Neural cell (in vitro differentiated cells): ENCODE measurements at regions not wholly inside any gene's neighbourhood (a gene's known extent, or its start where the extent isn't known, plus 50 kb on each side); places are given as distances from the start of the nearest gene placed in this dataset.

Experiments used
- CTCF ChIP-seq: fragments of 450-650 bp; IDR thresholded peaks from 2 replicates; pipeline ENCODE4 v1.5.1; 2014; ENCODE audit warnings: antibody characterized with exemption, mild to moderate bottlenecking, moderate library complexity; ENCODE audit not compliant: poor library complexity, severe bottlenecking
- EP300 ChIP-seq: fragments of 450-650 bp; conservative IDR thresholded peaks from 2 replicates; pipeline ENCODE4 v1.6.1; 2014; ENCODE audit warnings: antibody characterized with exemption, mild to moderate bottlenecking, moderate library complexity; ENCODE audit not compliant: poor library complexity, severe bottlenecking
- EZH2 ChIP-seq: fragments of 200-600, 300-800 bp; shearing (Covaris generic), sonication (generic); IDR thresholded peaks from 2 replicates; pipeline ENCODE4 v1.6.1; 2014; ENCODE audit warnings: antibody characterized with exemption, low read length, borderline replicate concordance, mild to moderate bottlenecking; ENCODE audit not compliant: insufficient read depth, poor library complexity, severe bottlenecking
- MXI1 ChIP-seq: fragments of 450-650 bp; conservative IDR thresholded peaks from 2 replicates; pipeline ENCODE4 v1.6.1; 2014; ENCODE audit warnings: antibody characterized with exemption, mild to moderate bottlenecking; ENCODE audit not compliant: poor library complexity, severe bottlenecking
- POLR2AphosphoS5 ChIP-seq: IDR thresholded peaks from 2 replicates; pipeline ENCODE4 v1.6.1; 2012
- RAD21 ChIP-seq: fragments of 450-650 bp; conservative IDR thresholded peaks from 2 replicates; pipeline ENCODE4 v1.6.1; 2014; ENCODE audit warnings: antibody characterized with exemption, mild to moderate bottlenecking, moderate library complexity
- REST ChIP-seq: IDR thresholded peaks from 2 replicates; pipeline ENCODE4 v1.6.1; 2012; ENCODE audit warnings: borderline replicate concordance
- SMC3 ChIP-seq: fragments of 450-650 bp; conservative IDR thresholded peaks from 2 replicates; pipeline ENCODE4 v1.6.1; 2014; ENCODE audit warnings: antibody characterized with exemption, mild to moderate bottlenecking, moderate library complexity; ENCODE audit not compliant: poor library complexity
- TAF1 ChIP-seq: IDR thresholded peaks from 2 replicates; pipeline ENCODE4 v1.6.1; 2012; ENCODE audit warnings: low read depth

- TF ChIP-seq EZH2 (no peak), SMC3 (no peak), CTCF (peak; percentile 48), TAF1 (no peak), REST (no peak), POLR2AphosphoS5 (no peak), EP300 (no peak), RAD21 (no peak), MXI1 (no peak)
Observed at GRCh38 chr16:26765087-26765486, 301.6 kb upstream of the C16orf82 start.
